NCI-H1048 (cell line): ENCODE measurements at regions not wholly inside any gene's neighbourhood (a gene's known extent, or its start where the extent isn't known, plus 50 kb on each side); places are given as distances from the start of the nearest gene placed in this dataset.
"Not testable (repeated sequence)": the region's sequence is repeated elsewhere in the genome, so short reads cannot be mapped to it uniquely, and the experiment has no call there.

Source experiments
- DNase-seq: peaks from one replicate; lab custom pipeline; 2025; lab: John Stamatoyannopoulos, UW

DNA sequence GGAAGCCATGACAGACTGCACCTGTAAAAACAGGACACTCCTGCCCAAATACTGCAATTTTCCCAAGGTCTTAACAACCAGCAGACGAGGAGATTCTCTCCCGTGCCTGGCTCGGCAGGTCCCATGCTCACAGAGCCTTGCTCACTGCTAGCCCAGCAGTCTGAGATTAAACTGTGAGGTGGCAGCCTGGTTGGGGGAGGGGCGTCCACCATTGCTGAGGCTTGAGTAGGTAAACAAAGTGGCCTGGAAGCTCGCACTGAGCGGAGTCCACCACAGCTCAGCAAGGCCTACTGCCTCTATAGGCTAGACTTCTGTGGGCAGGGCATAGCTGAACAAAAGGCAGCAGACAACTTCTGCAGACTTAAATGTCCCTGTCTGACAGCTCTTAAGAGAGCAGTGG, 80.3 kb downstream of the ANXA5 start:
- not testable (repeated sequence) for DNase-seq

DNA sequence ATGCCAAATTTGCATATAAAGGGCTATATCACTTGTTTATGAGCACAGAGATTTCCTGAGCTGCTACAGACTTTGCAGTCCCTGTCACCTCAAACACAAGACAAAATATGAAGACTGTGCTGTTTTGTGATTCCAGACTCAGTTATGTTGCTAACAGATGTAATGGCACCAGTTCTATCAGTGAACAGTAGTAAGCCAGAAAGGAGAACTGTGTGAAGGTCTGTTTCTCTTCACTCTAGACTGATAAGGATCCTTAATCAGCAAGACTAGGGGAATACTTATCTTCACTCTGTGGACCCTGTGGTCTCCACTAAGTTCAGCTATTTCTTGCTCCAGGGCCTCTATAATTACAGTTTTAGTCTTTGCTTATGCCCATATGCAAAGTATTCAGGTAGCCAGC, 82.7 kb downstream of the ANXA5 start:
- no peak for DNase-seq

DNA sequence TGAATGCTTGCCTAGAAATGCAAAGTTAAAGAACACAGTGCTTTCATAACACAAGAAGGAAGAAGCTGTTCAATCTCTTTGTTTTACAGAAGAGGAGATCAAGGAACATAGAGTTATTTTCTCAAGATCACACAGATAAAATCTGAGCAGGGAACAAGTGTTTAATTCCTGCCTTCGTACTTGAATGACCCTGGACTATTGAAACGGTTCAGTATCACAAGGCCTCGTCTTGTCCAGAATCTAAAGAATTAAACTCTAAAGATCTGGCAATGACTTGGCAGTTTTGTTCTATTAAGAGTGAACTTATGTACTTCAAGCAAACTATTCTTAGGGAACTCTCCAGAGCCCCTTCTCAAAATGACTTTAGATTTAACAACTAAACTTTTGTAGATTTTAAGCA, 97.7 kb downstream of the ANXA5 start:
- no peak for DNase-seq

DNA sequence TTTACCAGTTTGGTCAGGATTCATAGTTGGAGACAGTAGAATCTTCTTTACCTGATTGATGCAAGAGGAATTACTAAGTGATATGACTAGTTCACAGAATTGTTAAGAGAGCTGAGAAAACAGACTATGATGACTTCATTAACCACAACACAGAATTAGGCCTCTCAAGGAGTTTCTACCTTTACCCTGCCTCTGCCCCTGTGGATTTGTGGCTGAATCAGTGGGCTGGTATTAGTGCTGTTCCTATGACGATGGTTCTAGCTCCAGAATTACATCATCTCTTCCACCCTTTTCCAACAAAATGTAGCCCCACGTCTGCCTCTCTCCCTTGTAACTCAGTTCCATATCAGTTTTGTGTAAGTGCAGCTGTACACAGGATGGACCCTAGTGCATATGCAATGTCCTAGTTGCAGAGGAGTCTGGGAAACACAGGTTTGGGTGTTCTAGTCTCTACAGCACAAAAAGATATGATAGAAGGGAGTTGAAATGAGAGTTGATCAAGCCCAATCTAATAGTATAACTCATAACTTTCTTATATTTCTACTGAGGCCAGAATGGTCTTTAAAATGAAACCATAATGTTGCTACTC, 99.3 kb downstream of the ANXA5 start:
- DNase-seq = no peak

DNA sequence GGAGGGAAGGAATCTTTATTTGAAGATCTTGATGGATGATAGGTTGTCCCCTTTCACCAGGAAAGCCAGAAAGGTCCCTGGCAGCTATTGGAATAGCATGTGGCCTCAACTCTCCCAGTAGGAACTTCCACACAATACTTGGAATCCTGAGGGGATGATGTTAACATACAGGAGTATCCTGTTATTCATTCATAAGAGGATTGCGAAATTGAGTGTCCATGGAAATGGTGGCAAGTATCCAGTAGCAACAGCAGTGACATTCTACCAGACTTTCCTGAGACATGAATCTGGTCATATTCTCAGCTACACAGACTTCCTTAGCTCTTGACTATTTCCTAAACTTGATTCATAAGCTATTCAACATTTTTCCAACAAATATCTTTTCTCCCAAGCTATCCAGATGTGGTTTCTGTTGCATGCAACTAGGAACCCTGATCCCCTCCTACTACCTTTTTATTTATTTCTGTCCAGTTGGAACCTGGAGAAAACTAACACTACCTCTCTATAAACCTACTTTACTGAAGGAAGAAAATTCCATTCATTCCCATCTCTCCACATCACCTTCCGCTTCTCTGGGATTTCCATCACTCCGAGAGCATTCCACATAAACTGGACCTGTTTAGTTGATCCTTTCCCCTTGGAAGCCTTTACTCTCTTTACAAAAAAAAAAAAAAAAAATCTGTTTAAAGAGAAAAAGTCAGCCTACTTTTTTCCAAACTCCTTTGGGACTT, 101.8 kb downstream of the ANXA5 start:
- no peak for DNase-seq

DNA sequence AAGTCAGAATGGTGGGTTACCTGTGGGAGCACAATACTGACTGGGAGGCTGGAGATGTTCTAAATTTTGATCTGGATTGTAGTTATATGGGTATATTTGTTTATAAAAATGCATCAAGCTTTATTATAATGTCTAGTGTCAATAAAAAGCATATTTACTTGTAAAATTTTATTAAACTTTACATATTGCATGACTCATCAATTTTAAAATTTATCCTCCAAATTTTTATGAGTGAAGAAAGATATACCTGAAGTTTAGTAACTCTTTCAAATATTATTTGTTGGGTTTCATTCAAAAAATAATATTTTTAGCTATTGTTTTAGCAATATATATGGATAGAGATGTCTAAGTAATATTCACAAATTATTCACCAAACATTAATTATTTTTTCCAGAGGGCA, 103.0 kb downstream of the ANXA5 start:
- DNase-seq = no peak

DNA sequence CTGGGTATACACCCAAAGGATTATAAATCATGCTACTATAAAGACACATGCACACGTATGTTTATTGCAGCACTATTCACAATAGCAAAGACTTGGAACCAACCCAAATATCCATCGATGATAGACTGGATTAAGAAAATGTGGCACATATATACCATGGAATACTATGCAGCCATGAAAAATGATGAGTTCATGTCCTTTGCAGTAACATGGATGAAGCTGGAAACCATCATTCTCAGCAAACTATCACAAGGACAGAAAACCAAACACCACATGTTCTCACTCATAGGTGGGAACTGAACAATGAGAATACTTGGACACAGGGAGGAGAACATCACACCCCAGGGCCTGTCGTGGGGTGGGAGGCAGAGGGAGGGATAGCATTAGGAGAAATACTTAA, 104.5 kb downstream of the ANXA5 start:
- DNase-seq = not testable (repeated sequence)

DNA sequence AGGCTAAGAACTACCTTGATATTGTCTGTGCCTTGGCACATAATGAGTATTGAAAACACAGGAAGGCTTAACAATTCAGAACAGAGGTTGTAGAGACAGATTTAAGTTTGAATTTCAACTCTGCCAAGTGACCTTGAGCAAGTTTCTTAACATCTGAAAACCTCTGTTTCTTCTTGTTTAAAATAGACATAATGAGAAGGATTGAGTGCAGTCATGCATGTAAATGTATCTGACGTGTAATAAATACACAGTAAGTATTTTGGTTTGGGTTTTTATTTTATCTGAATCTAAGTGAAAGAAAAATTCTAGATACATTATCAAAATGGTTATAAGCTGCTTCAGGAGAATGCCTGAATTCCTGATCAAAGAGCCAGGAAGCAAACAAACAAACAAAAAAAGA, 111.9 kb downstream of the ANXA5 start:
- no peak for DNase-seq

DNA sequence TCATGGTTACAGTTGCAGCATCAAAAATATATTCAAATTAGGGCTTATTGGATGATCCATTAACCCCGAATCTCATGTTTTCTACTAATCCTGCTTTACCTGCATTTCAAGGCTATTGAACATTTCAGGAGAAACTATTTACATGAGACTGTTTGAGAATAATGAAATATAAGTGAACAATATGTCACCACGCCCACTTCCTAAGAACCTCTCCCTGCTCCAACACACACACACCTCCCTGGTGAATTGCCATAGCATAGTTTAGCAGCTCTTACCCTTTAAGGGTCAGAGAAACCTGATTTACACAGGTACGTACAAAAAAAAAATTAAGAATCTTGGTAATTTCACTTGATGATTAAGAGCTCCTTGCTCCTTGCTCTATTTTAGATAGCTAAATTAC, 113.4 kb downstream of the ANXA5 start:
- no peak for DNase-seq

DNA sequence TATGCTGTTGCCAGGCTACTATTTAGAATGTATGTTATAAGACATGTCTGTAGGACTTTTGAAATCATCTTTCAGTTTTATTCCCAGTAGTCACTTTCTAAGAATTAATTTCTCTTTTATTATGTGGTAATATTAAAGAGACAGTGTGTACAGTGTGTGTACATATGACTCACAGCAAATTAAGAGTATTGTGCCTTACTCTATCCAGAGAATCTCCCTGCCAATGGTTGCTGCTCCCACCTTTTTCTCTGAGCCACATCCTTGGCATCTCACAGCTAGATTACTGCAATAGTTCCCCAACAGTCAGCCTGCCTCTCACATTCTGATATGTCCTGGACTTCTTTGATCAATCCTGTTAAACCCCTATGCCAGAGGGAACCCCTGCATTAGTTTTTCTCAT, 114.5 kb downstream of the ANXA5 start:
- no peak for DNase-seq

DNA sequence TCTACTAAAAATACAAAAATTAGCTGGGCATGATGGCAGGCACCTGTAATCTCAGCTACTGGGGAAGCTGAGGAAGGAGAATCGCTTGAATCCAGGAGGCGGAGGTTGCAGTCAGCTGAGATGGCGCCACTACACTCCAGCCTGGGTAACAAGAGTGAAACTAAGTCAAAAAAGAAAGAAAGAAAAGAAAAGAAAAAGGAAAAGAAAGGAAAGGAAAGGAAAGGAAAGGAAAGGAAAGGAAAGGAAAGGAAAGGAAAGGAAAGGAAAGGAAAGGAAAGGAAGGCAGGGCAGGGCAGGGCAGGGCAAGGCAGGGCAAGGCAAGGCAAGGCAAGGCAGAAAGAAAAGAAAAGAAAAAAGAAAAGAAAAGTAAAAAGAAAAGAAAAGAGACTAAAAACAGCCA, 121.4 kb downstream of the ANXA5 start:
- not testable (repeated sequence) for DNase-seq

DNA sequence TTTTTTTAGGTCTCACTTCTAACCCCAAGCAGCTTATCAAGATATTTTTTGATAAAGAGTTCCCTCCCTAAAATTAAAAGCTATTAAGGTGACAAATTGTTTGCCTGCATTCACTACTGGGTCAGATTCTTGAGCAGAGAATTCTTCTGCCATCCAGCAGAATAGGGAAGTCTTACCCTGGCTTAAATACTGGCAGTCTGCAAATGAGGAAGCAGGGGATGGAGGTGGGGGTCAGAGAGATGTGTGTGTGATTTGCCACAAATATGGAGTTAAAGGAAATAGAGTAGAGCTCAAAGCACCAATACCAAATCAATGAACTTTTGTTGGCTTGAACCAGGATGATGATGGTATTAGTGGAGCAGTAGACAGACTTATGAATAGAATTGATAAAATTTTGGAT, 122.2 kb downstream of the ANXA5 start:
- no peak for DNase-seq

DNA sequence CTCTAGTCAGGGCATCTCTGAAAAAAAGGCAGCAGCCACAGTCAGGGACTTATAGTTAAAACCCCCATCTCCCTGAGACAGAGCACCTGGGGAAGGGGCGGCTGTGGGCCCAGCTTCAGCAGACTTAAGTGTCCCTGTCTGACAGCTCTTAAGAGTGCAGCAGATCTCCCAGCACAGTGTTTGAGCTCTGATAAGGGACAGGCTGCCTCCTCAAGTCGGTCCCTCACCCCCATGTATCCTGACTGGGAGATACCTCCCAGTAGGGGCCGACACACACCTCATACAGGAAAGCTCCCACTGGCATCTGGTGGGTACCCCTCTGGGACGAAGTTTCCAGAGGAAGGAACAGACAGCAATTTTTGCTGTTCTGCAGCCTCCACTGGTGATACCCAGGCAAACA, 129.0 kb downstream of the ANXA5 start:
- no peak for DNase-seq

DNA sequence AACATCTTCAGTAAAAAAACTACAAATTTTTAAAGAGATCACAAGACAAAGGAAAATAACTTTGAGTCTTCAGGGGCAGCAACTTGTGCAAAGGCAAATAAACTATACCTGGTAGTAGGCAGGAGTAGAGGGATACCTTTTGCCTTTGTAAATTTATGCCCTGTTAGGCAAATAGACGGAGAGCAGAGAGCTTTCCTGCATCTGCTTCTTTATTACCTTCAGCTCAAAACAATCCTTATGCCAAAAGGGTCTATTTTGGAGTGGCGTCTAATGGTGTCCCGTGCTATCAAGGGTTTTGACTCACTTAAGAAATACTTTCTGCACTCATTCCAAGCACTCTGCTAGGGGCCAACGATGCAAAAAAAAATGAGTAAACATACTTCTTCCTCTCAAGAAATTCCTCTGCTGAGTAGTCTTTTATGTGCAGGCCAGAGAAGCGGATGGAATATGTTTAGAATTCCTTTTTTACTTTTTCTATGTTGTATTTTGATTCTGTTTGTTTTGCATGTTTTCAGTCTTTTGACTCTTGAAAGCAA, 131.9 kb downstream of the ANXA5 start:
- no peak for DNase-seq

DNA sequence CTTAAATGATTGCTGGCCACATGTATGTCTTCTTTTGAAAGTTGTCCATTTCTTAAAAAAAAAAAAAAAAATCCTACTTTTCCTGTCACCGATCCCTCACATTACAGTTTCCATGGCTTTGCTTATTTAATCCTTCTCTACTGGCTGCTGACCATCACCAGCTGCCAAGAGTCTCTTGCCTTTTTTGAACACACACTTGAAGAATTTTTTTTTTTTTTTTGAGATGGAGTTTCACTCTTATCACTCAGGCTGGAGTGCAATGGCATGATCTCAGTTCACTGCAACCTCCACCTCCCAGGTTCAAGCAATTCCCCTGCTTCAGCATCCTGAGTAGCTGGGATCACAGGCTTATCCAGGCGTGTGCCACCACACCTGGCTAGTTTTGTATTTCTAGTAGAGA, 134.0 kb downstream of the ANXA5 start:
- no peak for DNase-seq

DNA sequence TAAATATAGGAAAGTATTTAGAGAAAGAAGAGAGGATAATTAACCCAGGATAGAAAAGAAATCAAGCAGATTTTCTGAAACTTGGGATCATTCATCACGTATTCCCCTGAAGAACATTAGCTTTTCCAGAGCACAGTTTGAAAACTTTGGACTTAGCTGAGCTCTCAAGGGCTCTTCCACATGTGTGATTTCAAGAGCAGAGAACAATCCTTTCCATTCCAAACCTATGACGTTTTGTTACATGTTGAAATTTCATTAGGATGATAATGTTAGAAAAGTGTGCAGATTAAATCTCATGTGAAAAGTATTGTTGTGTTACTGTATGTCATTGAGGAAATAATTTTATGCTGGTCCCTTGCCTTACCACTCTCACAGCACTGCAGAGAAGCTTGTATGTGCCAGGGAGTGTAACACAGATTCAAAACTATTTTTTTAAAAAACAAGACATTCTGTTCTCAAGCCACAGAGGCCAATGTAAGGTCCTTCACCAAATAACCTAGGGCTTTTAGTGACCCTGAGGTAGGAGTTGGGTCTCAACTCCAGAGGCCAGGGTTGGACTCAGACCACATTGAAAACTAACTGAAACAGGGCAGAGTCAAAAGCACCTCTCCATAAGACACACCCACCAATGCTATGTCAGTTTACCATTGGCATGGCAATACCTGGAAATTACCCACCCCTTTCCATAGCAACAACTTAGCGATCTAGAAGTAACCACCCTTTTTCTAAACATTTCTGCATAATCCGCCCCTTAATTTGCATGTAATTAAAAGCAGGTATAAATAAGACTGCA, 141.3 kb downstream of the ANXA5 start:
- DNase-seq = no peak

DNA sequence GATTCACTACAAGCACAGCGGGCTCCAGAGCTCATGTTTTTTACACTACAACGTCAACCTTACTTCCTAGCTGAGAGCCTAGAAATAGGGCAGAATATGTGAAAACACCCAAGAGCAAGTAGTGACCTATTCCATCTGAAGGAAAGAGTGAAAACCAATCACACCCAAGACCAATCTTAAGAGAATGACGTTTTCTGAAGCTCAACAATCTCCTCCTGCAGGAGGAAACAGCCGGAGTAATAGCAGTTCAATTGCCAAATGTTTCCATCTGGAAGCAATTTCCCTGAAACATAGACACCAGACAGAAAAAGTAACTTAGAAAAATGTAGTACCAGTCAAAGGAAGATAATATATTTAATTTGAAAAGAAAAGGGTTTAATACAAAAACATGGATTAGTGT, 142.4 kb downstream of the ANXA5 start:
- DNase-seq = no peak

DNA sequence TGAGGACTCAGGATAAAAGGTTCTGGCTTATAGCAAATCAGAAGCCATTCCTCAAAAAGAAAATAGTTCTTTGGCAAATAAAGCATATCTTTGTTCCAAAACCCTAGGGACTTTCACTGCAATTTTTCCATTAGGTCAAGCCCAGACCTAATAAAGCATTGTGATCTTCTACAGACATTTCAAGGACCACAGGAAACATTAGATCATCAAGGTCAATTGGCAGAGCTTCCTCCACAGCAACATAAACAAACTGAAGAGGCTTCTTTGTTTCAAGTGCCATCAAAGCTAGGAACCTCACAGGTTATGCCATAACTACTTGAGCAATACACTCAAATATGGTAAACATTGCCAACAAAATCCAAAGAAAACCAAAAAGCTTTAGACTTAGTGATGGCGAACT, 144.9 kb downstream of the ANXA5 start:
- DNase-seq = no peak

DNA sequence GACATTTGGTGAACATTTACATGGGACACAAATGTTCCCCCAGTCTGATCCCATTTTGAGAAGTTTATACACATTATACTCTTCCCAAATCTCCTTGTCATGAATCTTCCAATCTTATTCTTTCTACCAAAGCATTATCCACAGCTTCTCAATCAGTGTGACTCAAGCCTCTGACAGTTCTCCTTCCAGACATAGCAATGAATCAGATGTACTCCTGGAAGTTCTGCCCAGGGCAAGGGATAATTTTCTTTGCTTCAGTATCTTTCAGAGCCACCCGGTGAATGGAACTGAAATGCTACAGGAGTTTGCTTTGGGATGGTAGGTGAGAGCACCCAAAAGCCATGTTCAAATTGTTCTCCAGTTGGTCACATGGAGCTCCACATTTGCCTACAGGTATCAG, 145.5 kb downstream of the ANXA5 start:
- no peak for DNase-seq

DNA sequence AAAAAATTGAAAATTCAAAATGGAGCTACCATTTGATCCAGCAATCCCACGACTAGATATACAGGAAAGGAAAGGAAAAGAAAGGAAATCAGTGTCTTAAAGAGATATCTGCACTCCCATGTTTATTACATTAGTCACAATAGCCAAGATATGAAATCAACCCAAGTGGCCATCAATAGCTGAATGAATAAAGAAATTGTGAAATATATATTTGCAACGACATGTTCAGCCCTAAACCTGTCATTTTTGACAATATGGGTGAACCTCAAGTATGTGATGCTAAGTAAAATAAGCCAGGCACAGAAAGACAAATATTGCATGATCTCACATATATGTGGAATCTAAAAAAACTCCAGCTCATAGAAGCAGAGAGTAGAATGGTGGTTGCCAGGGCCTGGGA, 155.1 kb downstream of the ANXA5 start:
- DNase-seq = no peak

DNA sequence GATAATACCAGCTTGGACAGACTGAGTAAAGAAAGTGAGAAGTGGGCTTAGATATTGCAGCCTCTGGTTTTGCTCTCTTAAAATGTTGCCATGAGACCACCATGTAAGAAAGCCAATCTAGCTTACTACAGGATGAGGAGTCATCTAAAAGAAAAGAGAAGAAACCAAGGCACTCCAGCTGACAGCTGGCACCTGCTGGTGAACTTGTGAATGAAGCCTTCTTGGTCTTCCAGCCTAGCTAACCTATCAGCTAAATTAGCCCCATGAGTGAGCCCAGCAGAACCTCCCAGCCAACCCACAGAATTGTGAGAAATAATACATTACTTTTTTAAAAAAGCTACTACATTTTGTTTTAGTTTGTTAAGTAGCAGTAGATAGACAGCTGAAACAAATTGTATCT, 154.5 kb upstream of the QRFPR start:
- no peak for DNase-seq

DNA sequence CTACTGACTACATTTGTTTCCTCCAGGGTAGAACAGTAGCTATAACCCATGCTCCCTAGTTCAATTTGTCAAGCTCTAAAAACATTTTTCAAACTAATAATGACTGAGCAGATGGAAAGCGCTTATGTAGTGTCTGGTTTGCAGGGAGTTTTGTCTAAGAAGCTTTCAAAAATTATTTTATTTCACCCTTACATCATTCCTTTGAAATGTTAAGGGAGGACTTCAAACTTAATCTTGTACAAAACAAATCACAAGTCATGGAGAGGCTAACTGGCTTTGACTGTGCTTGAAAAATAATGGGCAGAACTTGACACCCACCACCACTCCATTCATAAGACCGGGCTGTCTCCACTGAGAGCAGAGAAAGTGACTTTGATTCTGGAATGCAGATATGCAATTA, 153.4 kb upstream of the QRFPR start:
- no peak for DNase-seq

DNA sequence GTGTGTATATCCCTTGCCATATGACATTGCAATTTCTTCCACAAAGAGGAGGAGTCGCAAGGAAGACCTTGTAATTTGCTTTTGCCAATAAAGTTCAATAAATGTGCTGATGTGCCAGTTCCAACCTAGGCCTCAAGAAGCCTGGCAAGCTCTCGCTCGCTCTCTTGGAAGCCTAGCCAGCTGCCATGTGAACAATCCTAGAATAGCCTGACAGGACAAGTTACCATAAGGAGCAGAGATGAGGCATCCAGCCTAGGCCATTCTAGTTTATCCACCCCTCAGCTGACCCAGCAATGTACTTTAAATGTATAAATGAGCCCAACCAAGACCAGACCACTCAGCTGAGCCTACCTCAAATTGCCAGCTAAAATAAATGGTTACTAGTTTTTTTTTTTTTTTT, 145.7 kb upstream of the QRFPR start:
- DNase-seq = no peak
